Heart right ventricle (tissue), 16 donors: ENCODE measurements at regions not wholly inside any gene's neighbourhood (a gene's known extent, or its start where the extent isn't known, plus 50 kb on each side); places are given as distances from the start of the nearest gene placed in this dataset.

Experiments used
- ATAC-seq, 8 donors: fragments of 200-7000 bp; cut with Tn5 transposase; one replicate each; pipeline ENCODE4 v1.9.1; 2020; ENCODE audit warnings: mild to moderate bottlenecking in 8 of 8, moderate library complexity in 8 of 8, moderate number of reproducible peaks in 1 of 8
- DNase-seq, 2 donors: peaks; one replicate each; pipeline ENCODE4 v3.0.0-alpha.2; 2020
- H3K27ac ChIP-seq, 10 donors: fragments of 200-600 bp; sonication (generic) in 2 of 10; one replicate each; pipeline versions ENCODE4 v1.5.0 to v1.8.0; 2020 to 2022; ENCODE audit warnings: mild to moderate bottlenecking in 3 of 10
- H3K27me3 ChIP-seq, 7 donors: fragments of 200-600 bp; one replicate each; pipeline ENCODE4 v1.8.0; 2021 to 2022; ENCODE audit warnings: mild to moderate bottlenecking in 2 of 7
- H3K36me3 ChIP-seq, 9 donors: fragments of 200-600 bp; sonication (generic) in 1 of 9; one replicate each; pipeline versions ENCODE4 v1.5.0 to v1.8.0; 2020 to 2022; ENCODE audit warnings: mild to moderate bottlenecking in 2 of 9
- H3K4me1 ChIP-seq, 9 donors: fragments of 200-600 bp; sonication (generic) in 1 of 9; one replicate each; pipeline versions ENCODE4 v1.5.0 to v1.8.0; 2020 to 2022; ENCODE audit warnings: mild to moderate bottlenecking in 4 of 9
- H3K4me3 ChIP-seq, 10 donors: fragments of 200-600 bp; sonication (generic) in 2 of 10; one replicate each; pipeline versions ENCODE4 v1.5.0 to v1.8.0; 2020 to 2022; ENCODE audit warnings: mild to moderate bottlenecking in 7 of 10, moderate library complexity in 2 of 10
- H3K9me3 ChIP-seq, 11 donors: fragments of 200-600 bp in 10 of 11; sonication (generic) in 2 of 11; one replicate each; pipeline versions ENCODE4 v1.5.0 to v1.8.0; 2013 to 2022; ENCODE audit warnings: mild to moderate bottlenecking in 2 of 11, control low read depth in 1 of 11, moderate library complexity in 1 of 11
- CTCF ChIP-seq, 9 donors: fragments of 200-600 bp; sonication (generic) in 2 of 9; IDR thresholded peaks; one replicate each; pipeline versions ENCODE4 v1.5.0 to v1.8.0; 2021 to 2022; ENCODE audit warnings: antibody characterized with exemption in 9 of 9, mild to moderate bottlenecking in 5 of 9, moderate library complexity in 1 of 9
- WGBS, 2 donors: extraction: QIAGEN DNeasy Blood & Tissue Kit; methylation state at CpG; one replicate each; pipeline ENCODE4 v1.1.7; 2013; ENCODE audit warnings: inconsistent platforms in 1 of 2; 5-methylcytosine and 5-hydroxymethylcytosine counted together
- intact Hi-C, 10 donors: fragments of 100-400 bp; cut with DNase I; formaldehyde crosslinking; loops; one replicate each; pipeline versions ENCODE4 v1.11.1 to v1.14.2; 2022
- donor health status: Arrhythmogenic right ventricular cardiomyopathy.
- donor health status: ischemic (EF 13 %, LVEDD 7.1; RV severe dilation, severe dysfunction).
- donor health status: healthy with polysubstance abuse.
- donor health status: DM: no; HTN: yes; CAD: no.
- donor health status: DM: no; HTN: no; CAD: no.
- donor health status: ischemic (EF 25% LVEDD 6.9; RV normal size, moderate dysfunction).
- donor health status: ischemic (EF 25% LVEDD 5.7; RV mildly dilated, moderate dysfunction).
- donor health status: healthy.
- donor health status: DM: yes; HTN: yes; CAD: no.
- donor health status: Ischemic cardiomyopathy.
- donor health status: ischemic (EF 35%, LVEDD 5.7; RV mildly dilated, moderate dysfunction).
- donor health status: nonischemic (EF 11% LVEDD 7.7; RV severe dilation, severe dysfunction).
- donor health status: DM: yes; HTN: yes; CAD: no.
- donor health status: PGD.
- donor health status: ischemic (EF 29% LVEDD 5.4; RV normal size, mild dysfunction).
- donor health status: nonischemic (EF 23%, LVEDD 6.1; RV moderate dilation, normal function).

GRCh38 chr3:67744699-67745098, 90.3 kb upstream of the SUCLG2 start:
- Histone ChIP-seq H3K27me3 (no peaks in the 10 kb centered on the region), H3K27ac (no peak overlapping the region), H3K9me3 (peaks cover 0 to 19% (median 0%) of the 10 kb centered on the region in 11 donors), H3K4me1 (no peaks in the 10 kb centered on the region), H3K4me3 (no peak overlapping the region), H3K36me3 (peaks cover 0 to 16% (median 0%) of the 10 kb centered on the region in 9 donors)
- ATAC-seq (no peak), DNase-seq (no peak)
- TF ChIP-seq CTCF (IDR thresholded peaks at IDR 0.05): no peak
- intact Hi-C loops: no loop called here

GRCh38 chr3:67739851-67740250, 85.4 kb upstream of the SUCLG2 start:
- Histone ChIP-seq H3K36me3 (no peaks in the 10 kb centered on the region), H3K27ac (no peak overlapping the region), H3K4me3 (no peak overlapping the region), H3K27me3 (no peaks in the 10 kb centered on the region), H3K4me1 (no peaks in the 10 kb centered on the region), H3K9me3 (peaks cover 0 to 19% (median 0%) of the 10 kb centered on the region in 11 donors)
- TF ChIP-seq CTCF (IDR thresholded peaks at IDR 0.05): no peak
- intact Hi-C loops: no loop called here
- DNase-seq (no peak), ATAC-seq (no peak)

- Histone ChIP-seq H3K4me3 (no peak overlapping the region), H3K36me3 (no peaks in the 10 kb centered on the region), H3K4me1 (no peaks in the 10 kb centered on the region), H3K27ac (no peak overlapping the region), H3K9me3 (peaks cover 0 to 19% (median 0%) of the 10 kb centered on the region in 11 donors), H3K27me3 (no peaks in the 10 kb centered on the region)
- no peak for DNase-seq
- intact Hi-C loops: no loop called here
- 88 to 94% methylated on average over 9 of the region's 9 CpGs for whole genome bisulfite sequencing, 2 donors
- TF ChIP-seq CTCF (IDR thresholded peaks at IDR 0.05): no peak
- no peak for ATAC-seq
These were observed 83.8 kb upstream of the SUCLG2 start for GRCh38 chr3:67737906-67738865.

- Histone ChIP-seq H3K4me3 (no peak overlapping the region), H3K36me3 (no peaks in the 10 kb centered on the region), H3K27ac (no peak overlapping the region), H3K4me1 (no peaks in the 10 kb centered on the region), H3K9me3 (peaks cover 0 to 17% (median 0%) of the 10 kb centered on the region in 11 donors), H3K27me3 (no peaks in the 10 kb centered on the region)
- intact Hi-C loops: no loop called here
- TF ChIP-seq CTCF (IDR thresholded peaks at IDR 0.05): no peak
- ATAC-seq (no peak), DNase-seq (no peak)
- WGBS, 2 donors: 84 to 86% methylated on average over 1 of the region's 1 CpG
These were observed 82.7 kb upstream of the SUCLG2 start for GRCh38 chr3:67737140-67737539.
